ENCODE measurements at regions not wholly inside any gene's neighbourhood (a gene's known extent, or its start where the extent isn't known, plus 50 kb on each side); places are given as distances from the start of the nearest gene placed in this dataset.

DNA sequence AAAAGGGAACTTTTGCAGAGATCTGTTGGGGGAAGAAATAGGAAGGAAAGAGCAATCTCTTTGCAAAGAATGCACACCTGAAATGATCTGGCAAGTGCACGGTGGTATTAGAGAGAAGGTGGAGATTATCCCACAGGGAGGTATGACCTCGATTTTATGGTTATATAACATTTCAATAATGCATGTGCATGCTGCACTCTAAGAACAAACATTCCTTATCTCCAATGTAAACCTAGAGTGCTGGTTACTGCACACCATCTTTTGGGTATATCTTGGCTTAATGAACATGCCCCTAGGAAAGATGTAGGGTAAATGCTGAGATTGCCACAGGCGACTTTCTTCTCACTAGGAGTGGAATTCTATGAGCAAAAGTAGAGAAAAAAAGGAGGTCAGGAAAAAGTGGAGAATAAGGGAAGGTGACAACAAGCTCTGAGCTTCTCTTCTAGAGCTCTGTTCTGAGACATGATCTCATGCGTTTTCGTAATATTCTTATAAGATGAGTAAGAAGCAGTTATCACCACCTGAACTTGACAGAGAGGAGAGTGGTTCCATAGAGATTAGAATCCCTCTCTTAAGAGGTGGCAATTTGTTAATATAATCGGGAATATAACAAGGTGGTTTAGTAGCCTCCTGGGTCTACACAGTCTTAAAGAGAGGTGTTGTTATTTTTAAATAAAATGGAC, 117.5 kb upstream of the TMC3 start:
- 69 to 77% methylated on average over 6 of the region's 6 CpGs for WGBS, 2 donors
- no peaks in the 10 kb centered on the region for H3K36me3 ChIP-seq
- H3K27ac ChIP-seq: no peak overlapping the region
- no peak for DNase-seq (ENCODE audit: low spot score in 2 of 2)
- H3K27me3 ChIP-seq: no peaks in the 10 kb centered on the region
- no peak overlapping the region for H3K4me3 ChIP-seq
- H3K9me3 ChIP-seq: no peaks in the 10 kb centered on the region
- TF ChIP-seq EP300 (IDR thresholded peaks at IDR 0.05) (no peak), POLR2A (IDR thresholded peaks at IDR 0.05) (no peak)
- TF ChIP-seq, protein P1, sequence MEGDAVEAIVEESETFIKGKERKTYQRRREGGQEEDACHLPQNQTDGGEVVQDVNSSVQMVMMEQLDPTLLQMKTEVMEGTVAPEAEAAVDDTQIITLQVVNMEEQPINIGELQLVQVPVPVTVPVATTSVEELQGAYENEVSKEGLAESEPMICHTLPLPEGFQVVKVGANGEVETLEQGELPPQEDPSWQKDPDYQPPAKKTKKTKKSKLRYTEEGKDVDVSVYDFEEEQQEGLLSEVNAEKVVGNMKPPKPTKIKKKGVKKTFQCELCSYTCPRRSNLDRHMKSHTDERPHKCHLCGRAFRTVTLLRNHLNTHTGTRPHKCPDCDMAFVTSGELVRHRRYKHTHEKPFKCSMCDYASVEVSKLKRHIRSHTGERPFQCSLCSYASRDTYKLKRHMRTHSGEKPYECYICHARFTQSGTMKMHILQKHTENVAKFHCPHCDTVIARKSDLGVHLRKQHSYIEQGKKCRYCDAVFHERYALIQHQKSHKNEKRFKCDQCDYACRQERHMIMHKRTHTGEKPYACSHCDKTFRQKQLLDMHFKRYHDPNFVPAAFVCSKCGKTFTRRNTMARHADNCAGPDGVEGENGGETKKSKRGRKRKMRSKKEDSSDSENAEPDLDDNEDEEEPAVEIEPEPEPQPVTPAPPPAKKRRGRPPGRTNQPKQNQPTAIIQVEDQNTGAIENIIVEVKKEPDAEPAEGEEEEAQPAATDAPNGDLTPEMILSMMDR (IDR thresholded peaks at IDR 0.05): no peak
- H3K4me1 ChIP-seq: peaks cover 0 to 6% (median 0%) of the 10 kb centered on the region in 4 donors

- WGBS, 2 donors: 83 to 86% methylated on average over 1 to 5 of the region's 5 CpGs
- Histone ChIP-seq H3K9me3 (no peaks in the 10 kb centered on the region), H3K4me1 (peaks cover 0 to 2% (median 0%) of the 10 kb centered on the region in 4 donors), H3K36me3 (no peaks in the 10 kb centered on the region), H3K27me3 (no peaks in the 10 kb centered on the region), H3K27ac (no peak overlapping the region), H3K4me3 (no peak overlapping the region)
- DNase-seq (ENCODE audit: low spot score in 2 of 2): no peak
- TF ChIP-seq EP300 (IDR thresholded peaks at IDR 0.05): no peak
- TF ChIP-seq, protein P1 (IDR thresholded peaks at IDR 0.05): no peak
- TF ChIP-seq POLR2A (IDR thresholded peaks at IDR 0.05): no peak
Measured at GRCh38 chr15:81485806-81486205, 111.8 kb upstream of the TMC3 start.

- H3K9me3 ChIP-seq: no peaks in the 10 kb centered on the region
- peaks cover 0 to 3% (median 0%) of the 10 kb centered on the region in 4 donors for H3K4me1 ChIP-seq
- no peak overlapping the region for H3K27ac ChIP-seq
- no peak for DNase-seq (ENCODE audit: low spot score in 2 of 2)
- no peaks in the 10 kb centered on the region for H3K27me3 ChIP-seq
- TF ChIP-seq, protein P1 (IDR thresholded peaks at IDR 0.05): no peak
- no peak for TF ChIP-seq EP300 (IDR thresholded peaks at IDR 0.05)
- no peak overlapping the region for H3K4me3 ChIP-seq
- WGBS, 2 donors: 57 to 60% methylated on average over 12 of the region's 12 CpGs
- no peaks in the 10 kb centered on the region for H3K36me3 ChIP-seq
Measured at GRCh38 chr15:81484086-81484955, 110.3 kb upstream of the TMC3 start.

DNA sequence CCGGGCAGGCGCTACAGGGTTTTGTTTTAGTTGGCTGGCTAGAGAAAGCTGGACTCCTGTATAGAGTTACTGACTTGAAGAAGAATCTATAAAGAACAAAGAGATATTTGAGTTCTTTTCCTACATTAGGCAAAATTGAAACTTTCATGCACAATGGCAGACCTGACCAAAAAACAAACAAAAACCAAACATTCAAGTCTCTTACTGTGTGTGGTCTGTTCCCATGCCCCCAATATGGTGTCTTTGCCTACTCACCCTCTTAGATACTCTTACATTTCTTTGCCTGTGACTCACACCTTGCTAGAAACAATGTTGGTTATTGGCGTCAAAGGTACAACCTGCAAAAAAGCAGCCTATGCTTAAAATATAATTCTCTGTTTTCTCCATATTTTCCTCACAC, 109.5 kb upstream of the TMC3 start:
- Histone ChIP-seq H3K27ac (no peak overlapping the region), H3K4me3 (no peak overlapping the region), H3K27me3 (no peaks in the 10 kb centered on the region), H3K36me3 (no peaks in the 10 kb centered on the region), H3K4me1 (peaks cover 0 to 3% (median 0%) of the 10 kb centered on the region in 4 donors), H3K9me3 (no peaks in the 10 kb centered on the region)
- no peak for DNase-seq (ENCODE audit: low spot score in 2 of 2)
- TF ChIP-seq, protein P1 (IDR thresholded peaks at IDR 0.05): no peak
- no peak for TF ChIP-seq EP300 (IDR thresholded peaks at IDR 0.05)
- TF ChIP-seq POLR2A (IDR thresholded peaks at IDR 0.05): no peak
- WGBS, 2 donors: 82 to 92% methylated on average over 3 of the region's 3 CpGs

DNA sequence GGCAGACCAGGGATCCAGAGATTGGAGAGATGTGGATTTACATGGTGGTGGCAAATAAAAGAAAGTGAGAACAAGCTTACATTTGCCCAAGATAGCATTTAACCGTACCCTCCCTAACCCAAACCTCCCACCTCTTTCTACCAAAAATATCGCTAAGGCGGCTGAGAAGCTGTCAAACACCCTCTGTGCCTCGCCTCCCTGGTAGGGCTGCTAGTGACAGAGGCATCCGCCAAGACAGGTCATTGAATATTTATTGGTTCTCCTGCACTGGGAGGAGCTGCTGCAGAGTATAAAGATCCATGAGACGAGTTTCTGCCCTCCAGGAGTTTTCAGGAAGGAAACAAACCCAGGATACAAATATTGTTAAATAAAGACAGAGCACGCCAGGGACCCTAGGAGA, 107.3 kb upstream of the TMC3 start:
- WGBS, 2 donors: 91 to 93% methylated on average over 7 of the region's 7 CpGs
- no peaks in the 10 kb centered on the region for H3K36me3 ChIP-seq
- no peak for DNase-seq (ENCODE audit: low spot score in 2 of 2)
- no peak overlapping the region for H3K27ac ChIP-seq
- H3K27me3 ChIP-seq: no peaks in the 10 kb centered on the region
- H3K9me3 ChIP-seq: no peaks in the 10 kb centered on the region
- H3K4me3 ChIP-seq: no peak overlapping the region
- TF ChIP-seq, protein P1 (IDR thresholded peaks at IDR 0.05): no peak
- peaks cover 0 to 3% (median 0%) of the 10 kb centered on the region in 4 donors for H3K4me1 ChIP-seq
